ENCODE measurements at regions not wholly inside any gene's neighbourhood (a gene's known extent, or its start where the extent isn't known, plus 50 kb on each side); places are given as distances from the start of the nearest gene placed in this dataset.

DNA sequence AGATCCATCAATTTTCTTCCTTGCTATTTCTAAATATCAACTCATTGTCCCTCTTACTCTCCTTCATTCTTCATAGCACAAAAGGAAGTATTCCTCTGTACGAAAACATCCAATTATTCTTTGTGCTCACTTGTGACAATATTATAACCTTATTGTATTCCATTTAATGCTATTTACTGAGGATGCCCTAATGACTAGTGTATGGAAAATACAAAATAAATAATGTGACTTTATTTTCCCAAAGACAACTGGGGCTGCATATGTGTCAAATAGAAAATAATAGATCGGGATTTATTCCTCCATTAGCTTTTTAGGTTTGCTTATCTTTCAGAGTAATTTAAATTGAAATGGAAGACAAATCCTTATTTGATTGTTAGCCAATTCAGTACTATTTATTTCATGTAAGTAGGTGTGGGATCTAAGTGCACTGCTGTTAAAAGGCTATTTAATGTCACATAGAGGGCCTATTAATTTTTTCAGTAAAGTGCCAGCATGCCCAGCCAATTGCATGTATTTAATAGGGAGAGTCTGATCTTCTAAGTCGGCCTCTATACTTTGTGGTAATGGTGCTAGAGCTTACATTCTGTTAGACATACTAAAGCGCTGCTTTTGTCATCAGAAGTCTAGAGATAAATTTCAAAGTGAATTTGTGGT, 329.8 kb downstream of the MCTP2 start:
- TF ChIP-seq ZFX (IDR thresholded peaks at IDR 0.05; ENCODE audit: borderline replicate concordance), result no peak
- TF ChIP-seq, protein P1, sequence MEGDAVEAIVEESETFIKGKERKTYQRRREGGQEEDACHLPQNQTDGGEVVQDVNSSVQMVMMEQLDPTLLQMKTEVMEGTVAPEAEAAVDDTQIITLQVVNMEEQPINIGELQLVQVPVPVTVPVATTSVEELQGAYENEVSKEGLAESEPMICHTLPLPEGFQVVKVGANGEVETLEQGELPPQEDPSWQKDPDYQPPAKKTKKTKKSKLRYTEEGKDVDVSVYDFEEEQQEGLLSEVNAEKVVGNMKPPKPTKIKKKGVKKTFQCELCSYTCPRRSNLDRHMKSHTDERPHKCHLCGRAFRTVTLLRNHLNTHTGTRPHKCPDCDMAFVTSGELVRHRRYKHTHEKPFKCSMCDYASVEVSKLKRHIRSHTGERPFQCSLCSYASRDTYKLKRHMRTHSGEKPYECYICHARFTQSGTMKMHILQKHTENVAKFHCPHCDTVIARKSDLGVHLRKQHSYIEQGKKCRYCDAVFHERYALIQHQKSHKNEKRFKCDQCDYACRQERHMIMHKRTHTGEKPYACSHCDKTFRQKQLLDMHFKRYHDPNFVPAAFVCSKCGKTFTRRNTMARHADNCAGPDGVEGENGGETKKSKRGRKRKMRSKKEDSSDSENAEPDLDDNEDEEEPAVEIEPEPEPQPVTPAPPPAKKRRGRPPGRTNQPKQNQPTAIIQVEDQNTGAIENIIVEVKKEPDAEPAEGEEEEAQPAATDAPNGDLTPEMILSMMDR (IDR thresholded peaks at IDR 0.05), result no peak
- no peak overlapping the region for H3K27ac ChIP-seq

DNA sequence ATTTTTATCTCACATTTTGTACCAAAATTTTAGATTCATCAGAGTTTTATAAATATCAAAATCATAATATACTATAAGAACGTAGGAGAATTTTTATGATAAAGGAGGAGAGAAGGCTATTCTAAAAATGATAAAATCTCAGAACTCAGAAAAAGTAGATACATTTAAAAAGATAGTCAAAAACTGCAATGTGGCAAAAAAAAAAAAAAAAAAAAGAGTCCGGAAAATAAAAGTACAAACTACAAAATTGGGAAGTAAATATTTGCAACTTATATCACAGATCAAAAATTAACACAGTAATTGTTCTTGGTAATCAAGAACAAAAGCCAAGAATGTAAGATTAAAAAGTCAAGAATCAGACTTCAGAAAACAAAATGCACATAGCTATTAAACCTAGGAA, 332.1 kb downstream of the MCTP2 start:
- no peak overlapping the region for H3K27ac ChIP-seq
- no peak for TF ChIP-seq ZFX (IDR thresholded peaks at IDR 0.05; ENCODE audit: borderline replicate concordance)
- TF ChIP-seq, protein P1 (IDR thresholded peaks at IDR 0.05), result no peak

DNA sequence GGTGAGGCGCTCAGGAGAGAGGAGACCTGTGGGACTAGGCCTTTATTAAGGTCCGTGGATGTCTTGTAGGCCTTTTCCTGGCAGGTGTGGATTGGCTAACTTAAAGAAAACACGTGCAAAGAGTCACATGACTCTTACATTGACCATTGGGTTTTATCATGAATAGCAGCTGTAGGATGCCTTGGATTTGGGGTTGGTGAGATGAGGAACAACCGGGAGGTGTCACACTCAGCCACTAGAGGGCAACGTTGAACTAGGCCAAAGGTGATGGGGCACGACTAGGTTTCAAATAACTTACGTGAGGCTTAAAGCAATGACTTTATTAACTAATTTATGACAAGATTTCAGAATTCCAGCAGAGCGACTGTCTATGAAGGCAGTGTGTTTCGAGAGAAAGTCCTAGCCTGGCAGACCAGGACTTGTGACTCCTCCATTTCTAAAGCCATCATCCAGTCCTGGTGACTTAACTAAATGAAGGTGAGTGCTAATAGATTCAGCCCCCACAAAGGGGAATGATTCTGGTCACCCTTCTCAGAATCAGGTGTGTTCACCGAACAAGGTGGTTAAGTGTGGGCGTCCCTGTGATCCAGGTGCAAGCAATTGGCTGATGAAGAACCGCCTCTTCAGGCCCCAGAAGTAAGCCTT, 345.6 kb downstream of the MCTP2 start:
- TF ChIP-seq, protein P1 (IDR thresholded peaks at IDR 0.05), result peak; percentile 86
- no peak for TF ChIP-seq ZFX (IDR thresholded peaks at IDR 0.05; ENCODE audit: borderline replicate concordance)
- H3K27ac ChIP-seq, result no peak overlapping the region

DNA sequence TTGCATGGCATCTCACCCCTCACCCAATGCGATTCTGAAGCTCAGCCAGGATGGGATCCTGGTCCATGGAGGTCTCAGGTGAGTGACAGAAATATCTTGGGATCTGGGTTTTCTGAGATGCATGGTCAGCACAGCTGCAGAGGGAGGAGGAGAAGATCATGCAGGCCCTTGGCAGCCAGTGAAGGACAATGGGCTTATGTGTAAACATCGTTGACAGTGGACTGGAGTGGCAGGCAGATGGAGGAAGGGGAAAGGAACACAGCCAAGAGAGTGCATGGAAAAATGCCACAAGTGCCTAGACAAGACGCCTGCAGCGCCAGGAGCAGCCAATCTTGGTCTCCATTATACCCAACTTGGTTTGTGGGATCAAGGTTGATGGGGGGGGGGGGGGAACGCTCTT, 347.9 kb downstream of the MCTP2 start:
- no peak for TF ChIP-seq ZFX (IDR thresholded peaks at IDR 0.05; ENCODE audit: borderline replicate concordance)
- TF ChIP-seq, protein P1 (IDR thresholded peaks at IDR 0.05), result no peak
- no peak overlapping the region for H3K27ac ChIP-seq

DNA sequence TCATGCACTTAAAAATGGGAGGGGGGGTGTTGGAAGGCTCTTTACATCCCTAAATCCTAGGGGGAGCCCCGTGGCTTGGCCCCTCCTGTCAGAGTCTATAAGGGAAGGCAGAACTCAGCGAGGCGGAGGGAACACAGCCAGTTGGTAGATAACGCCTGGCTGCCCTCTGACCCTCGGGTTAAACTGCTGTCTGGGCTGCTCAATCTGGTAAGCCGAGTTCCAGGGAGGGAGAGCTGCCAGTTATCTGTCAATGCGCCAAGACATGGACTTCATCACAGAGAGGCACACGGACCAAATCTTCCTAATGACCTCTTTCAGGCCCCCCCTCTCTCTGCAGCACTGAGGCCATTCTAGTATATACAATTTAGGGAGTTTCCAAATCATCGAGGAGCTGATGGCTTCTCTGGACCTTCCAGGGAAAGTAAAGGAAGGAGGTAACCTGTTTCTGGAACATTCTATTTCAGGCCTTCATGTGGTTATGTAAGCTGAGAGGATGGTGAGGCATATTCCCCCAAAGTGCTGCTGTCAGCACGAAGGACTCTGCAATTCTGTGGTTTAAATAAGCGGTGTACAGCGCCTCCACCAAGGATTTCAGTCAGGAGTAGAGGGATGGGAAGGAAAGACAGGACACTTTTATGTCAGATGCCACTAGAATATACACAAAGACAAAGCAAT, 349.0 kb downstream of the MCTP2 start:
- TF ChIP-seq, protein P1 (IDR thresholded peaks at IDR 0.05), result no peak
- no peak for TF ChIP-seq ZFX (IDR thresholded peaks at IDR 0.05; ENCODE audit: borderline replicate concordance)
- no peak overlapping the region for H3K27ac ChIP-seq

DNA sequence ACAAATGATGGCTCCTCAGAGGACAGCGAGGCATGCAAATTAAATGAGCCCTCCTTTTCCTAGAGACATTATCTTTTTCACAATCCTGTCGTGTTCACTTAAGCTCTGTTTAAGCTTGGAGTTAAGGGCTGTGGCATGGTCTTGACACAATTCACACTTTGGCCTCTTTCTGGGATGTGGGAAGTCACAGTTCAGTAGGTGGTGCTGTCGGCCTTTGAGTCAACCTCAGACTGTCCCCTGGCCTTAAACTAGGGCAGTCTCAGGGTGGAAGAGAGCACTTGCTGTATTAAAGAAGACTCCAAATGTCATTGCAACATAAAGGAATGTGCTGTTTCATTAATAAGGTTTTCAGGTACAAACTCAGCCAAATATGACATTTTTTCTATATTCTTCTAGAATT, 351.0 kb downstream of the MCTP2 start:
- H3K27ac ChIP-seq, result no peak overlapping the region
- TF ChIP-seq, protein P1 (IDR thresholded peaks at IDR 0.05), result peak; percentile 39
- no peak for TF ChIP-seq ZFX (IDR thresholded peaks at IDR 0.05; ENCODE audit: borderline replicate concordance)

DNA sequence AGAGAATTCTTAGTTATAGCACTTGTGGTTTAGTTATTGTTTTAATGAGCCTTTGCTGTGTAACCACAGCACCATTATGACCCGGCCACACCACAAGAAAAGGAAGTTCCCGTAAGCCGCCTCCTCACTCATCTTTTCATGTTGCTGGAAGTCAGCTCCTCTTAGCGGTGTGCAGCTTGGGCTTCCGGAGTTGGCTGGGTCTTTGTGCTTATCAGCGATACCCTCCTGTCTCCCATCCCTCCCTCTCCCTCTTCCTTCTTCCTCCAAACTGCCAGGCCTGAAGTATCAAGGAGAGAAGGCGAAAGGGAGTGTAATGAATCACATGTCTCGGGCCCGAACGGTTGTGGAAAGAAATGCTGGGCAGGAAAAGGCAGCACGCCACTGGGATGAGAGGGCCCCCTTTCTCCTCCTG, 353.5 kb downstream of the MCTP2 start:
- no peak overlapping the region for H3K27ac ChIP-seq
- TF ChIP-seq, protein P1 (IDR thresholded peaks at IDR 0.05), result no peak
- TF ChIP-seq ZFX (IDR thresholded peaks at IDR 0.05; ENCODE audit: borderline replicate concordance), result no peak

Data from 22Rv1 (cell line).